ENCODE measurements at regions not wholly inside any gene's neighbourhood (a gene's known extent, or its start where the extent isn't known, plus 50 kb on each side); places are given as distances from the start of the nearest gene placed in this dataset.

DNA sequence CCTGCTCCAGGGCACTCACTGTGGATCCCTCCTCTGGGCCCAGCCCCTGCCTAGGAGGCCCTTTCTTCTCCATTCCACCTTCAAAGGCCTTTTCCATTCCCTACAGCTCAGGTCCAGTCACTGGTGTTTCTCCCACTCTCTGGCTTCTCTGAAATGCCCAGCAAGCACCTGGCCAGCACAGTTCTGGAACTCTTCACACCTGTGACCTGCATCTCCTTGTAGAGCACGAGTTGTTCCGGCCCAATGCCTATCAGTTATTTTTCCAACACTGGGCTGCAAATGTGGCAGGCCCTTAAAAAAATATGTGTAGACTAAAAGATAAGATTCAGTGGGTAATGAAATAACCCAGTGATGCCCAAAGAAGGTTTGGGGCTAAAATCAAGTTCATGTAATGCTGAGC is 87.1 kb downstream of the PRLHR start:
- no peak for ATAC-seq (replicated peaks in 1 of 2)
- no peaks in the 10 kb centered on the region for H3K27me3 Mint-ChIP-seq (ENCODE audit: low read depth)
- H3K27ac Mint-ChIP-seq = no peak overlapping the region
- no peaks in the 10 kb centered on the region for H3K9me3 Mint-ChIP-seq
- H3K4me3 Mint-ChIP-seq = no peak overlapping the region
- no peak for DNase-seq
- no peaks in the 10 kb centered on the region for H3K36me3 Mint-ChIP-seq (ENCODE audit: insufficient read depth in 2 of 2)
- H3K4me1 Mint-ChIP-seq (ENCODE audit: low read depth) = no peaks in the 10 kb centered on the region

DNA sequence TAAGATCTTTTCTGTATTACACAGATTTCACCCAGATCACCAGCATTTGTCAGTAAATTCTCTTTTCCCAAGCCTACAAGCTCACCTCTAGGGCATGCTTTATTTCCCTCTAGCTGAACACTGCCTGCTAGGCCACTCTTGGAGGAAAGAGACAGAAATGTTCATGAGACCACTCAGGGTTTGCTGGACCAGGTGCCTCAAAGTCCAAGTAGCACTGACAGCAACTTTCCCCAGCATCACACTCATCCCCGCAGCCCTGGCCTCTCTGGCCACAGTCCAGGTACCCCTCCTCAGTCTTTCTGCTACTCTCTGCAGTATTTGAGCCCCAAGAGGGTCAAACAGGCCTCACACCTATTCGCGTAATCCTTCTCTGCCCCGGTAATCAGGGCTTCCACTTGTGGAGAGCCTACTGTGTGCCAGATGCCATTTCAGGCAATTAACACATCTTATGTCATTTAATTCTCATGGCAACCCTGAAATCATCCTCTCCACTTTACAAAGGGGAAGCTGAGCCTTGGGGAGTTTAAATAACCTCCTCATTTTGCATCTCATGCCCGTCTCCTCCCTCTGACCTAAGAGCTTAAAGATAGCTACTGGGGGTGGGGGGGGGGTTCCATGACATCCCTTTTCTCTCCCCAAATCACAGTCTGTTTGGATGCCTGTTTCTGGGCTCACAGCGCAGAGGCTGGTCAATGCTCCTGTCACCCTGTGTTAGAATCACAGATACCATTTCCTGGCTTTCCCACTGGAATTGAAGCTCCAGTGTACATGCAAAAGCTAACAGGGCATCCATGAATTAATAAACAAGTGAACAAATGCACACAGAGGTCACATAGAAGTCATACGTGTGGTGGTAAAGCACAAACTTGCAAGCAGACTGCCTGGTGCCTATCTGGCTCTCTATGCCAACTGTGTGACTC is 88.5 kb downstream of the PRLHR start:
- Mint-ChIP-seq H3K4me1 (ENCODE audit: low read depth) (no peaks in the 10 kb centered on the region), H3K27ac (no peak overlapping the region), H3K9me3 (no peaks in the 10 kb centered on the region), H3K36me3 (ENCODE audit: insufficient read depth in 2 of 2) (no peaks in the 10 kb centered on the region), H3K4me3 (no peak overlapping the region), H3K27me3 (ENCODE audit: low read depth) (no peaks in the 10 kb centered on the region)
- ATAC-seq (replicated peaks in 1 of 2) (peak in 1 of 2 donors; percentile 27), DNase-seq (no peak)

DNA sequence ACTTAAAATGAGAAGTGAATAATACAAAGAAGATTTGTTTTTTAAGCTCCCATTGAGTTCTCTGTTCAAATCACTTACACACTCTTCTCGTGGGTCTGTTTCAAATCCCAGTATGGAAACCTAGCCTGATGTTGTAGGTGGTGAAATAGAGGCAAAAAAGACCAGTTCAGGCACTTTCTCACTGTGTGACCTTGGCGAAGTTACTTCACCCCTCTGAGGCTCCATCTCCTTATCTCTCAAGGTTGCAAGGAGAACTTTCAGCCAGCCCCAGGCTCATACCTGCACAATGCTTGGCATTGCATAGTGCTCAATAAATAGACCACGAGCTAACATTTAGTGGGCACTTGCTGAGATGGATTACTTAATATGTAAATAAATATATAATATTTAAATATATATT is 90.1 kb downstream of the PRLHR start:
- Mint-ChIP-seq H3K4me3 (no peak overlapping the region), H3K4me1 (ENCODE audit: low read depth) (no peaks in the 10 kb centered on the region), H3K27me3 (ENCODE audit: low read depth) (no peaks in the 10 kb centered on the region), H3K9me3 (no peaks in the 10 kb centered on the region), H3K36me3 (ENCODE audit: insufficient read depth in 2 of 2) (no peaks in the 10 kb centered on the region), H3K27ac (no peak overlapping the region)
- DNase-seq (no peak), ATAC-seq (replicated peaks in 1 of 2) (peak in 1 of 2 donors; percentile 65)

DNA sequence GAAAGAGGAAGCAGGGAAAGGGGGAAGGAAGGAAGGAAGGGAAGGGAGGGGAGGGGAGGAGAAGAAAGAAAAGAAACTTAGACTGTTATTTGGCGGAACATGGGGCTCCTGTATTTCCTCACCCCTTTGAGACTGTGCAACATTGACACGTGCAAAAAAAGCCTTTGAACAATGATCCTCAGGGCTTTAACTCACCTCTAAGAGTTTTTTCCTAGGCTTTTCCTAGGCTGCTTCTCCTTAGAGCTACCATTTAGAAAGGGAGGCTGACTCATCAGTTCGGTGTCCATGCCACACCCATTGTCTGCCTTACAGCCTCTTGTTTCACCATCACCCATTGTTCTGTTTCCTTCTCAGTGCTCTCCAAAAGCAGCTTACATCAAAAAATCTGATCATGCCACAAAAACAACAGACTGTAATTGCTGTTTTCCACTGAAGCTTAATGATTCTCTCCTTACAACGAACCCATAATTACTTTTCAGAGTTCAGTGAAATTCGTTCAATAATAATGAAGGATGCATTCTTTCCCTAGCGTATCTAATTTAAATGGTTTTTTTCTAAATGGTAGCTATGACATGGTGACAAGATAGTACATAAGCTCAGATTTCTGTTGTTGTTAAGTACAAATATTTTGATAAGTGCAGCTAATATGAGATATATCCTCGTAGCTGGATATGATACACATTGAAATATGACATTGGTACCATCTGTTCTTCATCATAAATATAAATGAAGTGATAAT is 90.8 kb downstream of the PRLHR start:
- ATAC-seq (replicated peaks in 1 of 2) (no peak), DNase-seq (no peak)
- no peaks in the 10 kb centered on the region for H3K27me3 Mint-ChIP-seq (ENCODE audit: low read depth)
- no peak overlapping the region for H3K4me3 Mint-ChIP-seq
- no peaks in the 10 kb centered on the region for H3K36me3 Mint-ChIP-seq (ENCODE audit: insufficient read depth in 2 of 2)
- H3K4me1 Mint-ChIP-seq (ENCODE audit: low read depth) = no peaks in the 10 kb centered on the region
- no peaks in the 10 kb centered on the region for H3K9me3 Mint-ChIP-seq
- H3K27ac Mint-ChIP-seq = no peak overlapping the region

GRCh38 chr10:118504044-118504443 is 91.4 kb downstream of the PRLHR start:
- Mint-ChIP-seq H3K4me3 (no peak overlapping the region), H3K27me3 (ENCODE audit: low read depth) (no peaks in the 10 kb centered on the region), H3K9me3 (no peaks in the 10 kb centered on the region), H3K27ac (no peak overlapping the region), H3K4me1 (ENCODE audit: low read depth) (no peaks in the 10 kb centered on the region), H3K36me3 (ENCODE audit: insufficient read depth in 2 of 2) (no peaks in the 10 kb centered on the region)
- DNase-seq = no peak
- no peak for ATAC-seq (replicated peaks in 1 of 2)

GRCh38 chr10:118503192-118503591 is 92.3 kb downstream of the PRLHR start:
- no peaks in the 10 kb centered on the region for H3K27me3 Mint-ChIP-seq (ENCODE audit: low read depth)
- H3K4me3 Mint-ChIP-seq = no peak overlapping the region
- H3K4me1 Mint-ChIP-seq (ENCODE audit: low read depth) = no peaks in the 10 kb centered on the region
- no peak for DNase-seq
- no peaks in the 10 kb centered on the region for H3K9me3 Mint-ChIP-seq
- H3K36me3 Mint-ChIP-seq (ENCODE audit: insufficient read depth in 2 of 2) = no peaks in the 10 kb centered on the region
- no peak for ATAC-seq (replicated peaks in 1 of 2)
- H3K27ac Mint-ChIP-seq = no peak overlapping the region

- Mint-ChIP-seq H3K9me3 (no peaks in the 10 kb centered on the region), H3K36me3 (ENCODE audit: insufficient read depth in 2 of 2) (no peaks in the 10 kb centered on the region), H3K27me3 (ENCODE audit: low read depth) (peaks cover 2% of the 10 kb centered on the region), H3K4me3 (no peak overlapping the region), H3K4me1 (ENCODE audit: low read depth) (no peaks in the 10 kb centered on the region), H3K27ac (no peak overlapping the region)
- ATAC-seq (replicated peaks in 1 of 2) (no peak), DNase-seq (no peak)
Measured at GRCh38 chr10:118501637-118502440, 93.6 kb downstream of the PRLHR start.

DNA sequence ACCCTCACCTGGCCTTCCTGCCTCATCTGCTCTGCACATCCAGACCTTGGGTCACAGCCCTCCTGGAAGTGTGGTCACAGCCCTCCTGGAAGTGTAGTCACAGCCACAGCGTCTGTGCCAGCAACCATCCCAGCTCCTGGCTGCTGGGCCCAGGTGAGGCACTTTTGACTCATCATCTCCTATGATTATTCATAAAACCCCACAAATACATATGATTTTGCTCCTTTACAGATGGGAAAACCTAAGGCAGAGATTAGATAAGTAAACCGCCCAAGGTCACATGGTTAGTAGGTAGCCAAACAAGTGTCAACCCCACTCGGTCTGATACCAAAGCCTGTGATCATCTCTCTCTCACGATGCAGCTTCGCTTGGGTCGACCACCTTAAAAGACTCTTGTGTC is 94.3 kb downstream of the PRLHR start:
- no peaks in the 10 kb centered on the region for H3K36me3 Mint-ChIP-seq (ENCODE audit: insufficient read depth in 2 of 2)
- no peaks in the 10 kb centered on the region for H3K4me1 Mint-ChIP-seq (ENCODE audit: low read depth)
- H3K27ac Mint-ChIP-seq = no peak overlapping the region
- H3K4me3 Mint-ChIP-seq = no peak overlapping the region
- H3K27me3 Mint-ChIP-seq (ENCODE audit: low read depth) = peaks cover 8% of the 10 kb centered on the region
- DNase-seq (no peak), ATAC-seq (replicated peaks in 1 of 2) (no peak)
- no peaks in the 10 kb centered on the region for H3K9me3 Mint-ChIP-seq

DNA sequence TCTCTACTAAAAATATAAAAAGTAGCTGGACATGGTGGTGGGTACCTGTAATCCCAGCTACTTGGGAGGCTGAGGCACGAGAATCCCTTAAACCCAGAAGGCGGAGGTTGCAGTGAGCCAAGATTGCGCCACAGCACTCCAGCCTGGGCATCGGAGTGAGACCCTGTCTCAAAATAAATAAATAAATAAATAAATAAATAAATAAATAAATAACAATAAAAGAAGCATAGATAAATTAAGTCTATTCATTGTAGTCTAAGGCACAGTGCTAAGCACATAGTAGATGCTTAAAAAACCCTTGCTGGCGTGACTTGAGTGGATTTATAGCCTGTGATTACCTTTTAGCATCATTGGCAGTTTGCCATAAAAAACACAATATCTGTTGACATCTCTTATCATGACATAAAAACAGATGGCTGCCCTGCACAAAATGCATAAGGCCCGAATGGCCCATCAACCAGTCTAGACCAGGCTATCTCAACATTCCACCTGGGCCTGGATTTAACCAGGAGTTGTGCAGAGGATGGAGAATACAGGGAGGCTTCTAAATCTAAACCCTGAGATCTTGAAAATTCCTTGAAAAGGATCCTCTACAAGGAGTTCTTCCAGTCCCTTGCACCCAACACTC is 94.9 kb downstream of the PRLHR start:
- no peaks in the 10 kb centered on the region for H3K36me3 Mint-ChIP-seq (ENCODE audit: insufficient read depth in 2 of 2)

GRCh38 chr10:118499186-118499585 is 96.3 kb downstream of the PRLHR start:
- Mint-ChIP-seq H3K27ac (no peak overlapping the region), H3K4me3 (no peak overlapping the region), H3K4me1 (ENCODE audit: low read depth) (peaks cover 6% of the 10 kb centered on the region), H3K36me3 (ENCODE audit: insufficient read depth in 2 of 2) (no peaks in the 10 kb centered on the region), H3K9me3 (no peaks in the 10 kb centered on the region), H3K27me3 (ENCODE audit: low read depth) (peaks cover 9% of the 10 kb centered on the region)
- ATAC-seq (replicated peaks in 1 of 2) (no peak), DNase-seq (no peak)

More for the DNA sequence above, 94.9 kb downstream of the PRLHR start:
- DNase-seq (no peak), ATAC-seq (replicated peaks in 1 of 2) (no peak)
- H3K9me3 Mint-ChIP-seq = no peaks in the 10 kb centered on the region
- no peak overlapping the region for H3K4me3 Mint-ChIP-seq
- no peak overlapping the region for H3K27ac Mint-ChIP-seq
- peaks cover 9% of the 10 kb centered on the region for H3K27me3 Mint-ChIP-seq (ENCODE audit: low read depth)
- peaks cover 3% of the 10 kb centered on the region for H3K4me1 Mint-ChIP-seq (ENCODE audit: low read depth)

DNA sequence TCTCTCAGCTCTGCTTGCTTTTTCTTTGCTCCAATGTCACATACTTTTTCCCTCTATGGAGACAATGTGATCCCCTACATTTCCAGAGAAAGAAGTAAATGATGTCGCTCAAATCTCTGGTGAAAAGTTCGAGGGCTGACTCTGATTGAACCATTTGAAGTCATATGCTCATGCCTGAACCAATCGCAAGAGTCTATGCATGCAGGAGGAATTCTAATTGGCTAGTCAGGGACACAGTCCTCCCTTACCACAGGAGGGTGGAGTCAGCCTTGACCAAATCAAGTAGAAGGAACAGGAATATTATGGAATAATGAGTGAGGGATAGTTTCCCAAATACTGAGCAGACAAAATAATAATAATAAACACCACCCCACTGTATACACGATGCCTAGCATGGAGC is 96.8 kb downstream of the PRLHR start:
- Mint-ChIP-seq H3K9me3 (no peaks in the 10 kb centered on the region), H3K27me3 (ENCODE audit: low read depth) (peaks cover 9% of the 10 kb centered on the region), H3K4me3 (no peak overlapping the region), H3K4me1 (ENCODE audit: low read depth) (peaks cover 6% of the 10 kb centered on the region), H3K27ac (no peak overlapping the region), H3K36me3 (ENCODE audit: insufficient read depth in 2 of 2) (no peaks in the 10 kb centered on the region)
- DNase-seq (no peak), ATAC-seq (replicated peaks in 1 of 2) (no peak)

DNA sequence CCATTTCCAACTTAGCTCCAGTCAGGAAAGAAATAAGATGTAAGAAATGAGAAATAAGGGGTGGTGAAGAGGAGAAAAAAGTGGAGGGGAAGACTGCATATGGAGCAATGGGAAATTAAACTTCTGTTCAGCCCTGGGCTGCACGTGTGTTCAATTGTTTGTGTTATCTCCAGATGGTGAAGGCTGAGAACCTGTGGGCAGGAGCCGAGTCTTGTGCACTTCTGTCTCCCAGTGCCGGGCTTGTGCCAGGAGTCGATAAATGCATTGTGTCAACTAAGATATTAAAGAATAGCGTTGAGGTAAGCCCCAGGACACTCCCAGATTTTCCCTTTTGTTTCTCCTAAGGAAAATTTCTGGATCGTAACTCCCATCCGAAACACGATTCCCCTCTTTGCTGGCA is 98.2 kb downstream of the PRLHR start:
- no peaks in the 10 kb centered on the region for H3K9me3 Mint-ChIP-seq
- no peak overlapping the region for H3K4me3 Mint-ChIP-seq
- peaks cover 9% of the 10 kb centered on the region for H3K27me3 Mint-ChIP-seq (ENCODE audit: low read depth)
- no peaks in the 10 kb centered on the region for H3K36me3 Mint-ChIP-seq (ENCODE audit: insufficient read depth in 2 of 2)
- no peak overlapping the region for H3K27ac Mint-ChIP-seq
- ATAC-seq (replicated peaks in 1 of 2) (no peak), DNase-seq (no peak)
- H3K4me1 Mint-ChIP-seq (ENCODE audit: low read depth) = peaks cover 6% of the 10 kb centered on the region

GRCh38 chr10:118496525-118496924 is 98.9 kb downstream of the PRLHR start:
- peaks cover 6% of the 10 kb centered on the region for H3K4me1 Mint-ChIP-seq (ENCODE audit: low read depth)
- H3K27me3 Mint-ChIP-seq (ENCODE audit: low read depth) = peaks cover 9% of the 10 kb centered on the region
- H3K9me3 Mint-ChIP-seq = no peaks in the 10 kb centered on the region
- ATAC-seq (replicated peaks in 1 of 2) (no peak), DNase-seq (no peak)
- H3K36me3 Mint-ChIP-seq (ENCODE audit: insufficient read depth in 2 of 2) = no peaks in the 10 kb centered on the region
- H3K4me3 Mint-ChIP-seq = no peak overlapping the region
- no peak overlapping the region for H3K27ac Mint-ChIP-seq
